HG03025 (cell line): ENCODE measurements at regions not wholly inside any gene's neighbourhood (a gene's known extent, or its start where the extent isn't known, plus 50 kb on each side); places are given as distances from the start of the nearest gene placed in this dataset.
"Not testable (repeated sequence)": the region's sequence is repeated elsewhere in the genome, so short reads cannot be mapped to it uniquely, and the experiment has no call there.

Source experiments
- ATAC-seq: cut with Tn5 transposase; IDR thresholded peaks from one replicate; pipeline ENCODE4 v1.9.1; 2021; ENCODE audit warnings: mild to moderate bottlenecking, moderate library complexity; ENCODE audit not compliant: unreplicated experiment, low FRiP score

DNA sequence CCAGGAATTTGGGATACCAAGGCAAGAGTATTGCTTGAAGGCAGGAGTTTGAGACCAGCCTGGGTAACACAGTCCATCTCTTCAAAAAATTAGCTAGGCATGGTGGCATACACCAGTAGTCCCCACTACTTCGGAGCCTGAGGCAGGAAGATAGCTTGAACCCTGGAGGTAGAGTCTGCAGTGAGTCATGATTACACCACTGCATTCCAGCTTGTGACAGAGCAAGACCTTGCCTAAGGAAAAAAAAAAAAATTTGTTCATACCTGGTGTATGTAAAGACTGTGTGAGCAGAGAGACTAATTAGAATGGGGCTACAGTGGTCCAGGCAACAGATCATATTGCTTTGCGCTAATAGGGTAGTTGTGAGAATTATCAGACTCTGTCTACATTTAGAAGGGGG is 778.3 kb upstream of the PCDH20 start:
- ATAC-seq, result no peak

GRCh38 chr13:62185631-62186255 is 770.1 kb upstream of the PCDH20 start:
- no peak for ATAC-seq

DNA sequence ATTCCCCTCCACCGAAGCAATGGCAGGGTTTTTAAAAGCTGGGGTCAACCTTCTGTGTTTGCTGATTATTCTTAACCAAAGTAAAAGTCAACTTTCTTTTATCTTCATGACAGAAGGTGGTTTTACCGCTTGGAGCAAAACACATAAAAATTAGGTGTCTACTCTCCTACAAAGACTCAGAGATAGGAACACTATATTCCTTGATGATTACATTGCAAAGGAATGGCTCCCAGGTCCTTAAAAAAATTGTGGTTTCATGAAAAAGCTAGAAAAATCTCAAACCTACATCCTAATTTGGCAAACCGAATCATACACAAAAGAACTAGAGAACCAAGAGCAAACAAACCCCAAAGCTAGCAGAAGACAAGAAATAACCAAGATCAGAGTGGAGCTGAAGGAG is 760.4 kb upstream of the PCDH20 start:
- ATAC-seq, result no peak

- no peak for ATAC-seq
These were observed 758.3 kb upstream of the PCDH20 start for GRCh38 chr13:62173958-62174357.

DNA sequence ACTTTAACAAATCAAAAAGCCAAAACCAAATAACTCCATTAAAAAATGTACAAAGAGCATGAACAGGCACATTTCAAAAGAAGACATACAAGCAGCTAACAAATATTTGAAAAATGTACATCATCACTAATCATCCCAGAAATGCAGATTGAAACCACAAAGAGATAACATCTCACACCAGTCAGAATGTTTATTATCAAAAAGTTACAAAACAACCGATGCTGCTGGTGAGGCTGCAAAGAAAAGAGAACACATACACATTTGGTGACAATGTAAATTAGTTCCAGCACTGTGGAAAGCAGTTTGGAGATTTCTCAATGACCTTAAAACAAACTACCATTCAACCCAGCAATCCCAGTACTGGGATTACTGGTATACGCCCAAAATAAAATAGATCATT is 756.0 kb upstream of the PCDH20 start:
- no peak for ATAC-seq

DNA sequence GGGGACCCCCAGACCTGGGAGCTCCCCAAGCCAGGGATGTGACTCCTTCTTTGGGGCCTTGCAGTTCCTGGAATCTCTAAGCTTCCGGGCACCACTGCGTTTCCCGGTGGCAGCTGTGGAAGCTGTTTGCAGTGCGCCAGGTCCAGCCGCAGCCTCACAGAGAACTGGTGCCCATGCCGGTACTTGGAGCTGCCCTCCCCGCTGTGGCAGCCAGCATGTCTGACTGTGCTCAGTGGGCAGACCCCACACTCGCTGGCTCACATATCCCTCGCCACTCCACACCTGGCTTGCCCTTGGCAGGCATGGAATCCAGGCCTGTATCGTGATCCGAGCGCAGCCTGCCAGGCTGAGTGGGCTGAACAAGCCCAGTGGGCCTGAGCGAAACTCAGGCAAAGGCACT is 753.2 kb upstream of the PCDH20 start:
- no peak for ATAC-seq

GRCh38 chr13:62167650-62168172 is 752.1 kb upstream of the PCDH20 start:
- no peak for ATAC-seq

DNA sequence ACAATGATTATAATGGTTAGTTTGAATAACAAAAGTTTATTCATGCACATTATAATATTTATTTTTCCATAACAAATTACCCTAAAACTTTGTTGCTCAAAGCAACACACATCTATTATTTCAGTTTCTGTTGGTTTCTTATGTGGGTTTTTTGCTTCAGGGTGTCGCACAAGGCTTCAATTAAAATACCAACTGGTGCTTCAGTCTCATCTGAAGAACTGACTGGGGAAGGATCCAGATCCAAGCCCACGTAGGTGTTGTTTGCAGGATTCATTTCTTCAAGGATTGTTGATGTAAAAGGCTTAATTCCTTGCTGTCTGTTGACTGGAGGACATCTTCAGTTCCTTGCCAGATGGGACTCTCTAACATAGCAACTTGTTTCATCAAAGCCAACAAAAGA is 747.2 kb upstream of the PCDH20 start:
- no peak for ATAC-seq

DNA sequence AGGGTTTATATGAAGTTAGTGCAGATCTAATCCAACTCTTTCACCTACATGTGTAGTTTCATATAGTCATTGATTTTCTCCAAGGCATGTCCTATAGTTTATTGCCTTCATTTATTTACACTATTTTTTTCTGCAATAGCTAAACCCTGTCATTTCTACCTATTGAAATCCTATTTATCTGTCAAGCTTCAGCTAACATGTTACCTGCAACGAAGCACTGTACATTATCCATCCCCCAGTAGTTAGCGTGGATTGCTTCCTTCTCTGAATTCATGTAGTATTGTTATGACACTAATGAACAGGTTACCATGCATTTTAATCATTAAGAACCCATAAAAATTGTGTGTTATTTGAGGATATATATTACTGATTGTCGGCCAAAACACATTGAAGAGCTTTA is 742.9 kb upstream of the PCDH20 start:
- no peak for ATAC-seq

DNA sequence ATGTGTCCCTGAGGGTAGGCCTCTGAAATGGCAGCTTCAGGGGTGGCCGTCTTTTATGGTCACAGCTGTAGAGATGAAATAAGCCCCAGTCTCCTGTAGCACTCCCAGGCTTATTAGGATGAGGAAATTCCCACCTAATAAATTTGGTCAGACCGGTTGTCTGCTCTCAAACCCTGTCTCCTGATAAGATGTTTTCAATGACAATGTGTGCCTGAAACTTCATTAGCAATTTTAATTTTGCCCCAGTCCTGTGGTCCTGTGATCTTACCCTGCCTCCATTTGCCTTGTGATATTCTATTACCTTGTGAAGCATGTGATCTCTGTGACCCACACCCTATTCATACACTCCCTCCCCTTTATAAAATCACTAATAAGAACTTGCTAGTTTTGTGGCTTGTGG is 736.1 kb upstream of the PCDH20 start:
- not testable (repeated sequence) for ATAC-seq

DNA sequence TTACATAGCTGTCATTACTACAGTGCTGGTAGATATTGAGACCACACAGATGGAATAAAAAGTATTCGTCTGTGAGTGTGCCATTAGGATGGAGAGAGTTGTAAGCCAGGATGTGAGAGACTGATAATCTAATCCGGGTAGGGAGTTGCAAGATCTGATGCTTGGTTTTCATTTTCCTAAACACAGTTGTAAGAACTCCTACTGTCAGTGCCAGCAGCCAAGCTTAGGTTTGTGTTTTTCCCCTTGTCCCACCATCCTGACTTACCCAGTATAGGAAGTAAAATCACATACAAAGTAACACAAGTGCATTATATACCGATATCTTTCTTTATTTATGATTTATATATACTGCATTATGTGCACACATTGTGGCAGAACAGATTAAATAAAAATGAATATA is 726.4 kb upstream of the PCDH20 start:
- ATAC-seq, result no peak

DNA sequence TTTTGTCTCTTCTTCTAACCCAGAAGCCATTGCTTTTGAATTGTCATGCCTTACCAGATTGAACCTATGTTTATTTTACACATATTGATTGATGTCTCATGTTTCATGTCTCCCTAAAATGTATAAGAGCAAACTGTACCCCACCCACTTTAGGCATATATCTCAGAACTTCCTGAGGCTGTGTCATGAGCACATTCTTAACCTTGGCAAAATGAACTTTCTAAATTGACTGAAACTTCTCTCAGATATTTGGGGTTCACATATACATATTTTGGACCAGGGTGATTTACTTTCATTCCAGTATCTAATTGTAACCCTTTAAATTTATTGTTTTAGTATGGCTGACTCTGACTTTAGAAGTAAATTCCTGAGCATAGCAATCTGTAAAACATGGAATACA is 723.9 kb upstream of the PCDH20 start:
- ATAC-seq, result no peak

- no peak for ATAC-seq
These were observed 722.2 kb upstream of the PCDH20 start for GRCh38 chr13:62137629-62138405.

DNA sequence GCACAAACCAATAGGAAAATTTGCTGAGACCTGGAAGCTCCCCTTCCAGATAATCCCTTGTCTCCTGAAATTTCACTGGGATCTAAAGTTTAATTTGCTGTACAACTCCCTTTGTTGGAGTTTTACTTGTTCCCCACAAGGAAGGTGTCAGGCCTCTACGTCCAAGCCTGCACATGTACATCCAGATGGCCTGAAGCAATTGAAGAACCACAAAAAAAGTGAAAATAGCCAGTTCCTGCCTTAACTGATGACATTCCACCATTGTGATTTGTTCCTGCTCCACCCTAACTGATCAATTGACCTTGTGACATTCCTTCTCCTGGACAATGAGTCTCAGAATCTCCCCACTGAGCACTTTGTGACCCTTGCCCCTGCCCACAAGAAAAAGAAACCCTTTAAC is 716.0 kb upstream of the PCDH20 start:
- no peak for ATAC-seq

GRCh38 chr13:62130062-62130970 is 714.7 kb upstream of the PCDH20 start:
- no peak for ATAC-seq

GRCh38 chr13:62129000-62129551 is 713.4 kb upstream of the PCDH20 start:
- ATAC-seq, result no peak

- ATAC-seq, result no peak
These were observed 710.8 kb upstream of the PCDH20 start for GRCh38 chr13:62126400-62126799.

GRCh38 chr13:62125451-62125850 is 709.8 kb upstream of the PCDH20 start:
- ATAC-seq, result no peak

GRCh38 chr13:62123409-62123808 is 707.8 kb upstream of the PCDH20 start:
- ATAC-seq, result no peak

GRCh38 chr13:62122434-62122833 is 706.8 kb upstream of the PCDH20 start:
- ATAC-seq, result no peak
